ENCODE measurements at regions not wholly inside any gene's neighbourhood (a gene's known extent, or its start where the extent isn't known, plus 50 kb on each side); places are given as distances from the start of the nearest gene placed in this dataset.

DNA sequence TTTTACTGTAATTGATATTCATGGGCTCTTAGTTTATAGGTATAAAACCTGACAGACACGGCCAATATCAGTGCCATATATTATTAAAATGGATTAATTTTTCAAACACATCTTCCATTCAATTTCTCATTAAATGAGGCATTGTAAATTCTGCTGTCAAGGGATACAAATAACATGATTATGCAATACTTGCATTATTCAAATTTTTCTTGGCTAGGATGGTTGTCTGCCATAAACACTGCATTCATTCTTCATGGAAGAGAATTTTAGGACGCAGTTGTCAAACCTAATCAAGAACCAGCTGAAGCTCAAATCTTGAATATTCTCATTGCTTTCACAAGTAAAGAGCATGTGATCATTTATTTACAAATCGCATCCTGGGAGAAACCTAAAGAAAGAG lies 255.6 kb downstream of the RDH14 start:
- ChIA-PET POLR2A (ENCODE audit: low non-redundant PET) (no interaction called here), CTCF (no interaction called here)
- DNase-seq (ENCODE audit: low spot score) = no peak
- no peak overlapping the region for H3K27ac ChIP-seq
- TF ChIP-seq, protein P1, sequence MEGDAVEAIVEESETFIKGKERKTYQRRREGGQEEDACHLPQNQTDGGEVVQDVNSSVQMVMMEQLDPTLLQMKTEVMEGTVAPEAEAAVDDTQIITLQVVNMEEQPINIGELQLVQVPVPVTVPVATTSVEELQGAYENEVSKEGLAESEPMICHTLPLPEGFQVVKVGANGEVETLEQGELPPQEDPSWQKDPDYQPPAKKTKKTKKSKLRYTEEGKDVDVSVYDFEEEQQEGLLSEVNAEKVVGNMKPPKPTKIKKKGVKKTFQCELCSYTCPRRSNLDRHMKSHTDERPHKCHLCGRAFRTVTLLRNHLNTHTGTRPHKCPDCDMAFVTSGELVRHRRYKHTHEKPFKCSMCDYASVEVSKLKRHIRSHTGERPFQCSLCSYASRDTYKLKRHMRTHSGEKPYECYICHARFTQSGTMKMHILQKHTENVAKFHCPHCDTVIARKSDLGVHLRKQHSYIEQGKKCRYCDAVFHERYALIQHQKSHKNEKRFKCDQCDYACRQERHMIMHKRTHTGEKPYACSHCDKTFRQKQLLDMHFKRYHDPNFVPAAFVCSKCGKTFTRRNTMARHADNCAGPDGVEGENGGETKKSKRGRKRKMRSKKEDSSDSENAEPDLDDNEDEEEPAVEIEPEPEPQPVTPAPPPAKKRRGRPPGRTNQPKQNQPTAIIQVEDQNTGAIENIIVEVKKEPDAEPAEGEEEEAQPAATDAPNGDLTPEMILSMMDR (conservative IDR thresholded peaks at IDR 0.05; ENCODE audit: low read depth) = no peak

DNA sequence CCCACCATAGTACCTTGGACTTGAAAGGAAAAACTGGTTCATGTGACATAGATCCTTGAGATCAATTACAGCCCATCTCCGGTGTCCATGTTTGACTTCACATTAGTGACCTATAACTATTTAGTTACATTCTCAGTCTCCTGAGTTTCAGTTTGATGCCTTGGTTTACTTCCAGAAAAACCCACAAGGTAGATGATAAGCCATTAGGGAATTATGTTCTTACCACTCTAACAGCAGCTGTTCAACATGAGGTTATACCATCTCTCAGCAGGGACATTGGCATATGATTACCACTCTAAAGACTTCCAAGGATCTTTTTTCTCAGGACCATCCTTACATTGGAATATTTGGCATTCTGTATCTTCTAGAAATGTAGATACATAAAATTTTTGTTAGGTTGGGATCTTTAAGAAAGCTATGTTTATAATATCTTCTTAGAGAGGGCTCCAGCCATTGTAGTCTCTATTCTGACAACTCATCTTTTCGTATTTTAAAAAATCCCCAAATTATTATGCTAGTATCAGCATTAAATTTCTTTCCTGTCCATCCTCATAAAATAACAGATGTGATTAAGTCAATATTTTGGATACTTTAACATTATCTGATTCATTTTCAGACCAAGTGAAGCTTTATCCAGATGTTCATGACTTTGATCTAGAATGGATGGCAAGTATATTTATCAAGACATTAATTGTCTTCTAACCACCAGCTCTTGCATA lies 258.9 kb downstream of the RDH14 start:
- CTCF ChIA-PET = interaction anchor here (0.6 kb wide), 2 partner anchors 111 to 422 kb away, joined by 3 to 4 read pairs; no protein-coding TSS in a partner anchor
- POLR2A ChIA-PET (ENCODE audit: low non-redundant PET) = no interaction called here
- H3K27ac ChIP-seq = no peak overlapping the region
- TF ChIP-seq, protein P1 (conservative IDR thresholded peaks at IDR 0.05; ENCODE audit: low read depth) = no peak
- no peak for DNase-seq (ENCODE audit: low spot score)

DNA sequence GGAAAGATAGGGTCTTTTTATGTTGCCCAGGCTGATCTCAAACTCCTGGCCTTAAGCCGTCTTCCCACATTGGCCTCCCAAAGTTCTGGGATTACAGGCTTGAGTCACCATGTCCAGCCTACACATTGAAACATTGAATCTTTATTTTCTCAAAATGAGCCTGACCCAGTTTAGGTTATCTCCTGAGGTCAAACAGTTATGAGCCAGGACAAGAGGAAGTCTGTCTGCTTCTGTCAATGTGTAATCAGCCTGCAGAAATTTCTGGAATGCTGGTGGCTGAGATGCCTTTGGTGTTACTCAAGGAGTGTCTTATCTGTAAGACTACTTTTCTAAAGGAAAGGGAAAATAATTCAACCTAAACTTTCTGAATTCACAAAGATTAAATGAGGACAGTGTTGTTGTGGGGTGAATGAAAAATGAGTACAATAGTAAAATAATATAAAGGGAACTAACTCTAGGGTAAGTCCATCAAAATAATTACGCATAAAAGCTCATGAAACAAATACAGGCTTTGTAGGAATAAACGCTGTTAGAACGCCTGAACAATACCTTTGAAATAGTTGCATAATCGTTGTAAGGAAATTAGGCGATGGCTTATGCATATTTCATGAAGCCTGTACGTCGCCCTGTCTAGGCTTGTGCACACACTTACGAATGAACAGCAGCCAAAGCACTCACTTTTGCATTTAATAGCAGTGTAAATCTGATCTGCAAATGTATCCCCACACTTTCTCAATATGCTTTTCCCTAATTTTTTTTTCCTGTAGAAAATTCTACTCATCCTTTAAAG lies 260.8 kb downstream of the RDH14 start:
- ChIA-PET CTCF (no interaction called here), POLR2A (ENCODE audit: low non-redundant PET) (interaction anchor here (0.6 kb wide), 1 partner anchor 10 kb away, joined by 6 read pairs; no protein-coding TSS in a partner anchor)
- TF ChIP-seq, protein P1 (conservative IDR thresholded peaks at IDR 0.05; ENCODE audit: low read depth) = no peak
- peak; percentile 69 for DNase-seq (ENCODE audit: low spot score)
- H3K27ac ChIP-seq = peak overlapping the region; percentile 77

DNA sequence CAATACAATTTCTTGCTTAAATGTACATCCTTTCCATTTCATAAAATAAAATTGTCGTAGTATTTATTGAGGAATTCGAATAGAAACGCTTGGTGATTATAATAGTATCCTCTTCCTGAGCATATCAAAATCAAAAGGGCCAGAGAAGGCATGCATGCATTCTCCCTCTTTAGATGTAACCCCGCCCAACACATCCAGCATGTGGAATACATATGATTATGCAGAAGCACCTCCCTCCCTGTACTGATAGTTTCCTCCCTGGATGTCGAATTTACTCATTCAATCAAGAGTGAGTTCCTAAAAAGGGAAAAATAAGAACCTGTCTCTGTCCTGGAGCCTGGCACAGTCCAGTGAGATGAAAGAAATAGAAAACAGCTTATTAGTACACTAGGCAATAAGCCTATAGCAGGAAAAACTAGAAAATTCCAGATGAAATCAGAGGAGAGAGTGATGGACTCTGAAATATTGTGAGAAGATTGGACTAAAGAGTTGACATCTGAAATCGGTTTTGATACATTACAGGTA lies 262.9 kb downstream of the RDH14 start:
- no peak for DNase-seq (ENCODE audit: low spot score)
- TF ChIP-seq, protein P1 (conservative IDR thresholded peaks at IDR 0.05; ENCODE audit: low read depth) = no peak
- no peak overlapping the region for H3K27ac ChIP-seq
- POLR2A ChIA-PET (ENCODE audit: low non-redundant PET) = no interaction called here
- CTCF ChIA-PET = interaction anchor here (0.6 kb wide), 1 partner anchor 1211 kb away, joined by 3 read pairs; no protein-coding TSS in a partner anchor

DNA sequence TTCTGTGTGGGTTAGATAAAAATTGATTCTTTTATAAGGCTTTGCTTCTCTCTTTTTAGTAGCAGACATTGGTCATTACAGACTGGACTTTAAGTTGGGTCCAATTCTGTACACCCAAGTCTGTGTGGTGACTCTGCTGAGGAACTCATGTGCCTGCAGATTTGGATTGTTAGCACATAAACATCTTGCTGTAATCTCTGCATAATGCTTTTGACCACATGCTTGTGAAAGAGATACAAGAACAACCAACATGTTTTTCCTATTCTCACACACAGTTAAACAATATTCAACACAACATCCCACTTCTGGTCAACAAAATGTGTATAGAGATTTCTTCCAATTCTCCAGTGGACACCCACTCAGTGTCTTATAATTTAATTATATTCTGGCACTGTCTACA lies 270.1 kb downstream of the RDH14 start:
- H3K27ac ChIP-seq = no peak overlapping the region
- CTCF ChIA-PET = interaction anchor here (0.6 to 0.7 kb wide), 2 partner anchors 613 to 1163 kb away, joined by 3 read pairs; no protein-coding TSS in a partner anchor
- POLR2A ChIA-PET (ENCODE audit: low non-redundant PET) = no interaction called here
- no peak for DNase-seq (ENCODE audit: low spot score)
- TF ChIP-seq, protein P1 (conservative IDR thresholded peaks at IDR 0.05; ENCODE audit: low read depth) = no peak

DNA sequence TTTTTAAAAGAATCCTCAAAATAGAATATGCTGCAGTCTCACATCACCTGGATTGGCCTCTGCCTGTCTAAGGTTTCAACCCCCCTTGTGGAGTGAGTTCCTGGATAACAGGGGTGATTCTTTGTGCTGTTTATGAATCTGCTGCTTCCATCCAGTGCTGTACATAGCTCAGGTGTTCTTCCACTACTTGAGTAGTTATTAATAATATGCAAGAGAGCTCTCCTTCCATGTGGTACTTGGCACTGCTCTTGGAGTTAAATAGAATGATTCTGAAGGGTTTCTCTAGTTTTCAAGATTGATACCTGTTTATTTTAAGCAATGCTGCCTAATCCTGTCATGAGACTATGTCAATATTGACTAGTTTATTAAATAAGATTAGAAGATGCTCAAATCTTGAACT lies 273.6 kb downstream of the RDH14 start:
- TF ChIP-seq, protein P1 (conservative IDR thresholded peaks at IDR 0.05; ENCODE audit: low read depth) = no peak
- ChIA-PET POLR2A (ENCODE audit: low non-redundant PET) (no interaction called here), CTCF (no interaction called here)
- no peak for DNase-seq (ENCODE audit: low spot score)
- H3K27ac ChIP-seq = no peak overlapping the region
